ENCODE measurements at regions not wholly inside any gene's neighbourhood (a gene's known extent, or its start where the extent isn't known, plus 50 kb on each side); places are given as distances from the start of the nearest gene placed in this dataset.
"Not testable (repeated sequence)": the region's sequence is repeated elsewhere in the genome, so short reads cannot be mapped to it uniquely, and the experiment has no call there.

DNA sequence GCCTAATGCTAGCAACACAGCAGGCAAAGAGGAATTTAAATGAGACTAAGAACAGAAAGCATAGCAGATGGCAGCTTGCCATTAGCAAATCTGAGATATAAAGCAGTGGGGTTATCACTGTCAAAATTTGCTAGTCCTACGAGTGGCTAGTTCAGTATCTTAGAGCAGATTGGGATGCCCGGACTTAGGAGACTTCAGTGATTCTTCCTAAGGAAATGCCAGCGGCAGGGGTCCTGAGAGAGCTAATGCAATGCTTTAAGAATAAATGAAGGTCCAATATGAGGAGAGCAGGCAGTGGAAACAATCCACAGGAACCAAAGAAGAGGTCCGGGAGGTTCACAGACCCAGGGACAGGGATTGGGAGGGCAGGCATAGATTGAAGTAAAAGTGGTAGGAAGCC is 169.3 kb upstream of the NPSR1 start:
- no peak for DNase-seq

DNA sequence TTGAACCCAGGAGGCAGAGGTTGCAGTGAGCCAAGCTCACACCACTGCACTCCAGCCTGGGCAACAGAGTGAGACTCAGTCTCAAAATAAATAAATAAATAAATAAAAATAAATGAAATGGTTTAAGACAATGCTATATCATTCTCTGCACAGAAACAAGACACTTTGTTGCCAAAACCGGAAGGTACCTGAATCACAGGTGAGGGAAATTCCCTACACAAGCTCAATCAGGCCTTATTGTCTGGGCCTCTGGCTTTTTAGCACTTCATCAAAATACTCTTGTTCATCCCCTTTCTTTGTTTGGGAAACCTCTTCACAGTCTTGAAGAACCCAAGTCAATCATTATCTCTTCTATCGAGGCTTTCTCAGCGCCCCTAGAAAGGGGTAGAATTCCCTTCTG is 166.1 kb upstream of the NPSR1 start:
- DNase-seq = no peak

DNA sequence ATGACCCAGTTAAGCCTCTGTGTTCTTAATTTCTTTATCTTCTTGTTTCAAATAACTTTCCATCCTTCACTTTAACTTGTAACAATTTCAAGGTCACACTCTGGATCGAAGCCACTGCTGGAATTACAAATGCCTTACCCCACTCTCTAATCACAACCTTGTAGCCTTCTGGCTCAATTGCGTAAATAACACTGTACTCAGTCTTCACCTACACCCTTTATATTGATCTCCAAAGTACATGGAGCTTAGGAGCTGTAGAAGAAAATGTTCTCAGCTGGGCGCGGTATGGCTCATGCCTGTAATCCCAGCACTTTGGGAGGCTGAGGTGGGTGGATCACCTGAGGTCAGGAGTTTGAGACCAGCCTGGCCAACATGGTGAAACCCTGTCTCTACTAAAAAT is 164.3 kb upstream of the NPSR1 start:
- no peak for DNase-seq

DNA sequence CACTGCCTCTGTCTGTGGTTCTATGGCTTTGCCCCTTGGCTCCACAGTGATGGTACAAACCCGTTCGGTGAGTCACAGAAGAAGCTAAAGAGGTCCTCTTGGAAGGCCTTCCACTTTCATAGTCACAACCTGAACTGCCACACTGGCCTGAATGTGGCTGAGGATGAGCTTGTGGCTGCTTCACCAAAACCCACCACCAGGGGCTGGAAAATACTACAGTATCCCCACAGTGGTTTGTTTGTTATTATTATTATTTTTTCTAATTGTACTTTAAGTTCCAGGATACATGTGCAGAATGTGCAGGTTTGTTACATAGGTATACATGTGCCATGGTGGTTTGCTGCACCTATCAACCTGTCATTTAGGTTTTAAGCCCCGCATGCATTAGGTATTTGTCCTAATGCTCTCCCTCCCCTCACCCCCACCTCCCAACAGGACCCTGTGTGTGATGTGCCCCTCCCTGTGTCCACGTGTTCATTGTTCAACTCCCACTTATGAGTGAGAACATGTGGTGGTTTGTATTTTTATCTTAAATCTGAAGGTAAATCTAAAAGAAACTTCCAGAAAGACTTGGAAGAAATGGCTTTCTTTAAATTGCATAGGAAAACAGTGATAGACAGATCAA is 160.8 kb upstream of the NPSR1 start:
- no peak for DNase-seq

DNA sequence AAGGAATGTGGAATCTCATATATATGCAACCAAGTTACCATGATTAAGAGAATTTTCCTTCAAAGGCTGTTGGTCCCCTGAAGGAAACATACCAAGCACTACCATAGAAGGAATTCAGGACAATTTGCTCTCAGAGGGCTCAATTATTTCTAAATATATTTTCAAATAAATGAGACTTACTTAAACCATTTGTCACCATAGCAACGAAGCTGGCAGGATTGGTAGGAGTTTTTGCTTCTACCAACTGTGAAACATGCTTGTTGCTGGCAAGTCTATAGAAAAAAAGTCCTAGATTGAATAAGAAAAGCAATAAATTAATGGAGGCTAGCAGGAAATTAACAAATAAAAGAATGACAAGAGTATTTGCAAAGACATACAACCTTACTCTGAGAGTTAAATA is 156.9 kb upstream of the NPSR1 start:
- DNase-seq = no peak

DNA sequence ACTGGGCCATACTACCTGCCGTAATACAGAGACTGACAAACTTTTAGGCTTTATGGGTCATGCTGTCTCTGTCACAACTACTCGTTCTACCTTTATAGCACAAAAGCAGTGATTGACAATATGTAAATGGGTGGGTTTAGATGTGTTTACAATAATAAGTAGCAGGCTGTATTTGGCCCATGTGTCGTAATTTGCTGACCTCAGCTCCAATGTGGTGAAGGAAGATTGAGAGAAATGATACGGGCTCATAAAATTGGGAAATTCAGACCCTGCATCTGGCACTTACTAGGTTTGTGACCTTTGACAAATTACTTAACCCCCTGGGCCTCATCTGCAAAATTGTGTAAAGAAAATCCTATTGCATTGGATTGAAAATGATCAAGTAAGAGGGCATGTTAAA is 150.8 kb upstream of the NPSR1 start:
- no peak for DNase-seq

DNA sequence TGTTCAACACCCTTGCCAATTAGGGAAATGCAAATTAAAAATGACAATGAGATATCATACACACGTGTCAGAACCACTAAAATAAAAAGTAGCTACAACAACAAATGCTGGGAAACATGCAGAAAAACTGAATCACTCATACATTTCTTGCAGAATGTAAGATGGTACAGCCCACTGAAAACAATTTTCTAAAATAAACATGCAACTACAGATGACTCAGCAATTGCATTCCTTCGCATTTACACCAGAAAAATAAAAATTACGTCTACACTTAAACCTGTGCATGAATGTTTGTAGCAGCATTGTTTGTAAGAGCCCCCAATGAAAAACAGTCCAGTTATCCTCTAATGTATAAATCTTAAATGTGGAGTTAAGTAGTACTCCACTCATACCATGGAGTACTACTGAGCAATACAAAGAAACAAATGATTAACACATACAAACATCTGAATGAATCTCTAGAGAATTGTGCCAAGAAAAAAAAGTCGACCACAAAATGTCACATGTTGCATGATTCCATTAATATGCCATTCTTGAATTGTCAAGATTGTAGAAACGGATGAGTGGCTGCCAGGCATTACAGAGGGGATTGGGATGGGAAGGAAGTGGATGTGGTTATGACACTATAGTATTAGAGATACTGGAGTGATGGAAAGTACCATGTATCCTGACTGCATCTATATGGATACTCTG is 134.6 kb upstream of the NPSR1 start:
- no peak for DNase-seq

DNA sequence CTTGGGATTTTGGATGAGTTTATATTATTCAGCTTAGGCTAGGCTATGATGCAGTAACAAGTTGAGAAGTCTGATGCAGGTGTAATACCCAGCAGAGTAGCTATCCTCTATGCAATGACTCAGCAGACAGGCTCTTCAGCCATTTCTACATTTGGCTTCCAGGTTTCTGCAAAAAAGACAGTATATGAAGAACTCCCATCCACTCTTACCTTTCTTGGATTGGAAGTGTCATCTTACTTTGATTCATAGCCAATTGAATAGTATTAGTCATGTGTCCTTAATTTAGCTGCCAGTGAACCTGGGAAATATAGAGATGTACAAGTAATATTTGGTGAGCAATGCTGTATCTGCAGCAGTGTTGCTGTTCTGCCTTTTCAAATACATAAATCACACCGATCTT is 127.8 kb upstream of the NPSR1 start:
- no peak for DNase-seq

DNA sequence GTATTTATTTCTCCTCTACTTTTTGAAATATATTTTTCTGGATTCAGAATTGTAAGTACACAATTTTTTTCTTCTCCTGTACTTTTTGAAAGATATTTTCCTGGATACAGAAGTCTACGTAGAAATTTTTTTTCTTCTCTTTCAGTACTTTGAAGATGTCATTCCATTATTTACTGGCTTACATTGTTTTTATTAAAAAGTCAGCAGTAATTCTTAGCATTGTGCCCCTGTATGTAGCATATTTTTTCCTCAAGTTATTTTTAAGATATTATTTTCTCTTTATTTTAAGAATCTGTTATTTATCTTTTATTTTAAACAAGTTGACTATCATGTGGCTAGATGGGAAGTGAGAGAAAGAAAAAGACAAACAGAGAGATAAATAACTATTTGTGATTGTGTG is 119.0 kb upstream of the NPSR1 start:
- no peak for DNase-seq

DNA sequence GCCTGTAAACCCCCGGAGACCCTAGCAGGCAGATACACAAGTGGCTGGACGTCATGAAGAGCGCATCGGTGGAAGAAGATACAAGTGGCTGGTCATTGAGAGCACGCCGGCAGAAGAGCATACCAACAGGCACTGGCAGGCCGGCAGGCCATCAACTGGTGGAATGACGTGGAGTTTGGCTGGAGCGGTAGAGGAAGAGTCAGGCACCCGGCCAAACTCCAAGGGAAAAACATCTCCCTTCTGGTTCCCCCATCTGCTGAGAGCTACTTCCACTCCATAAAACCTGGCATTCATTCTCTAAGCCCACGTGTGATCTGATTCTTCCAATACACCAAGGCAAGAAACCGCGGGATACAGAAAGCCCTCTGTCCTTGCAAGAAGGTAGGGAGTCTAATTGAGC is 113.4 kb upstream of the NPSR1 start:
- no peak for DNase-seq

DNA sequence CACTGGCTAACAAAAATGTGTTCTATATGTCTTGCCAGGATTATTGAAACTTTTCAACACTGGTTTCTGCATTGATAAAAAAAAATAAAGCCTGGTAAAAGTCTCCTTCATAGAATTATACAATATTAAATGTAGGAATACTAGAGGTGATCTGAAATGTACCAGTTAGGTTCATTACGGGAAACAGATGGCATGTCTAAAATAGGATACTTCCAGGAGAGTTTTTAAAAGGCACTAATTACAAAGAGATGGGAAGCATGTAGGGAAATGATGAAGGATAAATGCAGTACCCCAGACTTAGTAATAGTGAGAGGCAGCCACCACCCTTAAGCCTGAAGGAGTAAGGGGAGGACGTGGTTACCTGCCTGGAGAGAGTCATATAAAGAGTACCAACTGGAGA is 107.0 kb upstream of the NPSR1 start:
- no peak for DNase-seq

DNA sequence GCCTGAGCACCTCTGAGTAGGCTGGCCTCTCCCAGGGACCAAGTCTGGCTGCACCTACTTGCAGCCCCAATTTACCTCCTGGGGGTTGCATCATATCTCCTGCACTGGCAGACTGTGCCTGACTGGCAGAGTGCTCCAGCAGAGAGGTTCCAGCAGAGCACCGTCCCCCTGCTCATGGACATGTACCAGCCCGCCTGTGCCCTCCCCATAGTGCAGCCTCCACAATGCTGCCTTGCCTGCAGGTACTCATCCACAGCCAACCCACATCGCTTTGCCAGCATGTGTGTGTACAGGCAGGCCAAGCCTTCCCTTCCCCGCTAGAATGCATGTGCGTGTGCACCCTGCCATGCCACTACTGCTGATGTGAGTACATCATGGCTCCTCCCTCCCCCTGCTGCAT is 105.5 kb upstream of the NPSR1 start:
- no peak for DNase-seq

DNA sequence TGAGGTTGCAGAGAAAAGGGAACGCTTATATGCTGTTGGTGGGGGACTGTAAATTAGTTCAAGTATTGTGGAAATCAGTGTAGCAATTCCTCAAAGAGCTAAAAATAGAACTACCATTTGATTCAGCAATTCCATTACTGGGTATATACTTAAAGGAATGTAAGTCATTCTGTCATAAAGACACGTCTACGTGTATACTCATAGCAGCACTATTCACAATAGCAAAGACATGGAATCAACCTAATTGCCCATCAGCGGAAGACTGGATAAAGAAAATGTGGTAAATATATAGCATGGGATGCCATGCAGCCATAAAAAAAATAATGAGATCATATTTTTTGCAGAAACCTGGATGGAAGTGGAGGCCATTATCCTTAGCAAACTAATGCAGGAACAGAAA is 100.0 kb upstream of the NPSR1 start:
- no peak for DNase-seq

DNA sequence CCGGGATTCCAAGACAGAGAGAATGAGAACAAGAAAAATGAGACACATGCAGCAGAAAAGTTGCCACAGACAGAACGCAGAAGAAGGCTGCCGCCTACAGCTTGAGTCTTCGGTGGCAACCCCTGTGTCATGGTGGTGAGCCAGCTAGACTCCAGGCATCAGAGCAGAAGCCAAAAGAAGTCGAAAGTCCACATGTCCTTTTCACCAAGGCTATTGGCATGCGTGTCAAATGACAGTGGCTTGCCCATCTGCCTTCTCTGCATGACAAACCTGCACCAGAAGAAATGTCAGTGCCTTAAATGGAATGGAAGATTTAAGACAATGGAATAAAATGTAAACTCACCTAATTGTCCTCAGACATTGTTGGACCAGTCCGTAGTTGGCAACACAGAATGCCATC is 93.9 kb upstream of the NPSR1 start:
- DNase-seq = no peak

DNA sequence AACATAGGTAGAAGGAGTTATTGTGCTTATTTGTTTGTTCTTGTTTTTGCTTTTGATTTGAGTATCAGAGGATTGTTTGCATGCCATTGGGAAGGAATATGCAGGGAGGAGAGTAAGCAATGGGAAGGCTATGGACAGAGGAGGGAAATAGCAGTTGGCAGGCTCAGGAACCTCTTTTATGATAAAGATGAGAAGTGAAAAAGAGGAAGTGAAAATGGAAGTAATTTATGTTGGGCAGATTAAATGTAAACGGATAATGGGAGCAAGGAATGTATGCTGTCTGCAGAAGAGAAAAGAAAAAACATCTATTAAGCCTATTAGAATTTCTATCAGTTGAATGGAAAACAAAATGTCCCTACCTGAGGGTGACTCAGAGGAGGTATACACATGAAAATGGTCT is 90.1 kb upstream of the NPSR1 start:
- DNase-seq = no peak

DNA sequence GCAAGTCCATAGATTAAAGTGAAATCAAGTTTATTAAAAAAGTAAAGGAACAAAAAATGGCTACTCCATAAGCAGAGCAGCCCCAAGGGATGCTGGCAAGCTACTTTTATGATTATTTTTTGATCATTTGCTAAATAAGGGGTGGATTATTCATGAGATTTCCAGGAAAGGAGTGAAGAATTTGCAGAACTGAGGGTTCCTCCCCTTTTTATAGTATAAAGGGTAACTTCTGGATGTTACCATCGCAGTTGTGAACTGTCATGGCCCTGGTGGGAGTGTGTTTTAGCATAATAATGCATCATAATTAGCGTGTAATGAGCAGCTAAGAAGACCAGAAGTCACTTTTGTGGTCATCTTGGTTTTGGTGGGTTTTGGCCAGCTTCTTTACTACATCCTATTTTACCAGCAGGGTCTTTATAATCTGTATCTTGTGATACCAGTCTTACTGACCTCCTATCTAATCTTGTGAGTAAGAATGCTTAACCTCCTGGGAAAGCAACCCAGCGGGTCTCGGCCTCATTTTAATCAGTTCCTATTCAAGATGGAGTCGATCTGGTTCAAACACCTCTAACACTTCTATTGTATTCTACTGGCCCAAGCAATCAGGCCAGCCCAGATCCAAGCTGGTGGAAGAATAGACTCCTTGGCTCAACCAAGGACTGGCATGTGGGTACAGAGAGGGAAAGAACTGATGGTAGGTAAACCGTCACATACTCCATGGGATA is 87.9 kb upstream of the NPSR1 start:
- DNase-seq = no peak

DNA sequence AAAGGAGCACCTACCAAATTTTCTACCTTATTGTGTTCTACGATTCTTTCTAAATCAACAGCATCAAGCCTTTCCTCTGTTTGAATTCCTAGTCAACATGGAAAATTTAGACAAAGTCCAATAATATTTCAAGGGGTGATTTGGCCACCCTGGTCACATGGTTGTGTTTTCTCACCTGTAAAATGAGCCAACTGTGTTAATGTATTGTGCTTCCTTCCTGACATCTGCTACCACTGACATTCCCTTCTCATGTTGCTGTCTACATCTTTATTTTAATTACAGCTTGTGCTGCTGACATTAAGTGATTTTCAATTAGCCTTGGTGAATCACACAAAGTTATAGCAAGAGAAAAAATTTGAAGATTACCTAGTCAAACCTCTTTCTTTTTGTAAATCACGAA is 83.0 kb upstream of the NPSR1 start:
- DNase-seq = no peak

DNA sequence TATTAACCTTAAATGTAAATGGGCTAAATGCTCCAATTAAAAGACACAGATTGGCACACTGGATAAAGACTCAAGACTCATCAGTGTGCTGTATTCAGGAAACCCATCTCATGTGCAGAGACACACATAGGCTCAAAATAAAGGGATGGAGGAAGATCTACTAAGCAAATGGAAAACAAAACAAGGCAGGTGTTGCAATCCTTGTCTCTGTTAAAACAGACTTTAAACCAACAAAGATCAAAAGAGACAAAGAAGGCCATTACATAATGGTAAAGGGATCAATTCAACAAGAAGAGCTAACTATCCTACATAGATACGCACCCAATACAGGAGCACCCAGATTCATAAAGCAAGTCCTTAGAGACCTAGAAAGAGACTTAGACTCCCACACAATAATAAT is 80.1 kb upstream of the NPSR1 start:
- DNase-seq = not testable (repeated sequence)

DNA sequence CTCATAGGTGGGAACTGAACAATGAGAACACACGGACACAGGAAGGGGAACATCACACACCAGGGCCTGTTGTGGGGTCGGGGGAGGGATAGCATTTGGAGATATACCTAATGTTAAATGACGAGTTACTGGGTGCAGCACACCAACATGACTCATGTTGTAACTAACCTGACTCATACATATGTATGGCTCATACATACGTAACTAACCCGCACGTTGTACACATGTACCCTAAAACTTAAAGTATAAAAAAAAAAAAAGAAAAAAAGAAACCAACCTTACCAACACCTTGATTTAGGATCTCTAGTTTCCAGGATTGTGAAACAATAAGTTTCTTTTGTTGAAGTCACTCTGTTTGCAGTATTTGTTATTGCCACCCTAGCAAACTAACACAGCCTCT is 76.3 kb upstream of the NPSR1 start:
- DNase-seq = not testable (repeated sequence)

DNA sequence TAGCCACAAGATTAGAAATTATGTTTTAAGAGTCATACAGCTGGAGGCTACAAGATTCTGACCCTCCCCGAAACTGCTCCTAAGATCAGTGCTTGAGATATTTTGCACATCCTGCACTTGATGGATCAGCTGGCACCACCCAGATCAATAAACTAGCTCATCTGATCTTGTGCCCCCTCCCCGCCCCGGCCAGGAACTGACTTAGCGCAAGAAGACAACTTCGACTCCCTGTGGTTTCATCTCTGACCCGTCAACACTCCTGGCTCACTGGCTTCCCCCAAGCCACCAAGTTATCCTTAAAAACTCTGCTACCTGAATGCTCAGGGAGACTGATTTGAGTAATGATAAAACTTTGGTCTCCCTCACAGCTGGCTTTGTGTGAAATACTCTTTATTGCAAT is 73.5 kb upstream of the NPSR1 start:
- DNase-seq = no peak

DNA sequence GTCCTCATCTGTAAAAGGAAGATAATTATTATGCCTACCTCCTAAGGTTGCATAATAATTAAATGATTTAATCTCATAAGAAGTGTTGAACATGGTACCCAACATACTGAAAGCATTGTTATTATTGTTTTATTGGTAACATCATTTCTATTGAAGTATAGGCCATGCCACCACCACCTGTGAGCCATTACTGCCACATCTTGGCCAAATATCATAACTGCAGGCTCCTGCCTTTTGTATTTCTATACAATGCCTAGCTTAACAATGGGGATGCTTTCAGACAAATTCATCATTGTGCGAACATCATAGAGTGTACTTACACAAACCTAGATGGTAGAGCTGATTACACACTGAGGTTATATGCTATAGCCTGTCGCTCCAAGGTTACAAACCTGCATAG is 61.1 kb upstream of the NPSR1 start:
- DNase-seq = no peak

DNA sequence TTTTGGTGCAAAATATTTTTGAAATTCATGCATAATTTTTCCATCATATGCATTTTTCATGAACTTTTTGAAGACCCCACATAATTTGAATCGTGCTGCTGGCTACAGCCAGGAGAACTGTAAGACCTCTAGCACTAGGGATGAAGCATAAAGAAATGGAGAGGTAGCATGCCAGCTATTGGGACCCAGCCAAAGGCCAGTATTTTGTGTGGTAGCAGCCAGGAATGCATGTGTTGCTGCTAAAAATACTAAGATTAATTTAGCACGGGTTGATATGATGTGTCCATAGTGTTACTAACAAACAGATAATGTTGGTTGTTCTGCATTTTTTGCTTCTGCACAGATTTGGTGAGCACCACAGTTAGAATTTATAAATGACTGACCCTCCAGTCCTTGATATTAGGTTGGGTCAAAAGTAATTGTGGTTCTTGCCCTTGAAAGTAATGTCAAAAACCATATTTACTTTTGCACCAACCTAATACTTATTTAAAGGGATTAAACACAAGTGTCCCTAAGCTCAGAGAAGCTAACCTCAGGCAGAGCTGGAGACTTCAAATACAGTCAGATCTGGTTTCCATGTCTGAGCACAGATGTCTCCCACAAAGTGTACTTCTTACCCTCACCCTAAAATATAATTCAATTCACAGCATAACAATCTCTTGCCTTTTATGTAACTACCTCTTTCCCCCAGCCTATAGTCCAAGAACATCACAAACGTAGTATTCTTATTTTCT is 54.1 kb upstream of the NPSR1 start:
- no peak for DNase-seq

Data from occipital lobe (tissue), 1 donor.